Activated naive CD4-positive, alpha-beta T cell treated with anti-CD3 and anti-CD28 coated beads, Interleukin-2, amount 10 ng/mL, durations not matched to agents 7 days and 5 days (primary cell): ENCODE measurements at regions not wholly inside any gene's neighbourhood (a gene's known extent, or its start where the extent isn't known, plus 50 kb on each side); places are given as distances from the start of the nearest gene placed in this dataset.
"Not testable (repeated sequence)": the region's sequence is repeated elsewhere in the genome, so short reads cannot be mapped to it uniquely, and the experiment has no call there.

Source experiments
- CTCF ChIA-PET: fragments of 350-600 bp; sonication (Branson Sonifier 250); formaldehyde crosslinking; loops from one replicate; lab custom pipeline; 2021; ENCODE audit warnings: antibody characterized with exemption; lab: Charles Lee
- DNase-seq: peaks from one replicate; pipeline ENCODE4 v3.0.0-alpha.2; 2020
- H3K27ac Mint-ChIP-seq: one replicate; pipeline ENCODE4 v1.8.0; 2021; ENCODE audit warnings: mild to moderate bottlenecking, moderate library complexity, mixed read lengths
- H3K27me3 Mint-ChIP-seq: one replicate; pipeline ENCODE4 v1.8.0; 2021; ENCODE audit warnings: mild to moderate bottlenecking, mixed read lengths
- H3K36me3 Mint-ChIP-seq: one replicate; pipeline ENCODE4 v1.8.0; 2021; ENCODE audit warnings: mixed read lengths
- H3K4me1 Mint-ChIP-seq: one replicate; pipeline ENCODE4 v1.8.0; 2021; ENCODE audit warnings: mixed read lengths
- H3K4me3 Mint-ChIP-seq: one replicate; pipeline ENCODE4 v1.8.0; 2021; ENCODE audit warnings: mild to moderate bottlenecking, moderate library complexity, mixed read lengths
- H3K9me3 Mint-ChIP-seq: one replicate; pipeline ENCODE4 v1.8.0; 2021; ENCODE audit warnings: mixed read lengths

- H3K27me3 Mint-ChIP-seq = peaks cover 4% of the 10 kb centered on the region
Observed at GRCh38 chr3:193028258-193028657, 110.6 kb upstream of the MB21D2 start.

GRCh38 chr3:193029800-193030199 lies 112.1 kb upstream of the MB21D2 start:
- no peak for DNase-seq
- Mint-ChIP-seq H3K27me3 (peaks cover 7% of the 10 kb centered on the region), H3K27ac (no peak overlapping the region), H3K9me3 (no peaks in the 10 kb centered on the region), H3K36me3 (no peaks in the 10 kb centered on the region), H3K4me3 (no peak overlapping the region), H3K4me1 (peaks cover 8% of the 10 kb centered on the region)
- CTCF ChIA-PET = no interaction called here

More at GRCh38 chr3:193028258-193028657, 110.6 kb upstream of the MB21D2 start:
- CTCF ChIA-PET = no interaction called here
- DNase-seq = no peak
- H3K9me3 Mint-ChIP-seq = no peaks in the 10 kb centered on the region
- no peak overlapping the region for H3K4me3 Mint-ChIP-seq
- H3K27ac Mint-ChIP-seq = no peak overlapping the region
- H3K36me3 Mint-ChIP-seq = no peaks in the 10 kb centered on the region
- H3K4me1 Mint-ChIP-seq = peaks cover 8% of the 10 kb centered on the region

- DNase-seq = no peak
- peaks cover 8% of the 10 kb centered on the region for H3K4me1 Mint-ChIP-seq
- CTCF ChIA-PET = no interaction called here
- H3K4me3 Mint-ChIP-seq = no peak overlapping the region
- H3K36me3 Mint-ChIP-seq = no peaks in the 10 kb centered on the region
- no peak overlapping the region for H3K27ac Mint-ChIP-seq
- H3K27me3 Mint-ChIP-seq = peaks cover 7% of the 10 kb centered on the region
- no peaks in the 10 kb centered on the region for H3K9me3 Mint-ChIP-seq
Observed at GRCh38 chr3:193030276-193030675, 112.6 kb upstream of the MB21D2 start.

- no peak overlapping the region for H3K4me3 Mint-ChIP-seq
- H3K9me3 Mint-ChIP-seq = no peaks in the 10 kb centered on the region
- peaks cover 8% of the 10 kb centered on the region for H3K4me1 Mint-ChIP-seq
- H3K27me3 Mint-ChIP-seq = peaks cover 7% of the 10 kb centered on the region
- no peak overlapping the region for H3K27ac Mint-ChIP-seq
- no peak for DNase-seq
- CTCF ChIA-PET = no interaction called here
- no peaks in the 10 kb centered on the region for H3K36me3 Mint-ChIP-seq
Observed at GRCh38 chr3:193031911-193032310, 114.3 kb upstream of the MB21D2 start.

GRCh38 chr3:193033226-193033780 lies 115.6 kb upstream of the MB21D2 start:
- no peak overlapping the region for H3K27ac Mint-ChIP-seq
- no peak overlapping the region for H3K4me3 Mint-ChIP-seq
- no peak for DNase-seq
- peaks cover 8% of the 10 kb centered on the region for H3K4me1 Mint-ChIP-seq
- no peaks in the 10 kb centered on the region for H3K36me3 Mint-ChIP-seq
- CTCF ChIA-PET = interaction anchor here (0.9 to 1.2 kb wide), 2 partner anchors 8 to 219 kb away, joined by 3 to 4 read pairs; no protein-coding TSS in a partner anchor
- H3K27me3 Mint-ChIP-seq = peaks cover 3% of the 10 kb centered on the region
- no peaks in the 10 kb centered on the region for H3K9me3 Mint-ChIP-seq

- not testable (repeated sequence) for H3K9me3 Mint-ChIP-seq, H3K36me3 Mint-ChIP-seq, H3K27me3 Mint-ChIP-seq, DNase-seq, H3K4me3 Mint-ChIP-seq, H3K27ac Mint-ChIP-seq, H3K4me1 Mint-ChIP-seq
- CTCF ChIA-PET = interaction anchor here (6.9 kb wide), 1 partner anchor 223 kb away, joined by 161 read pairs; no protein-coding TSS in a partner anchor
Observed at GRCh38 chr3:193037828-193038227, 120.2 kb upstream of the MB21D2 start.

GRCh38 chr3:193039058-193039457 lies 121.4 kb upstream of the MB21D2 start:
- CTCF ChIA-PET = interaction anchor here (6.9 kb wide), 1 partner anchor 224 kb away, joined by 161 read pairs; no protein-coding TSS in a partner anchor
- H3K4me1 Mint-ChIP-seq = peaks cover 7% of the 10 kb centered on the region
- H3K27me3 Mint-ChIP-seq = no peaks in the 10 kb centered on the region
- no peak overlapping the region for H3K27ac Mint-ChIP-seq
- DNase-seq = no peak
- H3K9me3 Mint-ChIP-seq = no peaks in the 10 kb centered on the region
- no peak overlapping the region for H3K4me3 Mint-ChIP-seq
- H3K36me3 Mint-ChIP-seq = no peaks in the 10 kb centered on the region

- peaks cover 7% of the 10 kb centered on the region for H3K4me1 Mint-ChIP-seq
- H3K36me3 Mint-ChIP-seq = no peaks in the 10 kb centered on the region
- CTCF ChIA-PET = interaction anchor here (0.7 to 6.9 kb wide), 17 partner anchors 8 to 539 kb away, joined by 3 to 161 read pairs (median 3); no protein-coding TSS in a partner anchor
- no peak for DNase-seq
- H3K9me3 Mint-ChIP-seq = no peaks in the 10 kb centered on the region
- no peaks in the 10 kb centered on the region for H3K27me3 Mint-ChIP-seq
- no peak overlapping the region for H3K27ac Mint-ChIP-seq
- H3K4me3 Mint-ChIP-seq = no peak overlapping the region
Observed at GRCh38 chr3:193040836-193041672, 123.4 kb upstream of the MB21D2 start.

- Mint-ChIP-seq H3K36me3 (no peaks in the 10 kb centered on the region), H3K27ac (no peak overlapping the region), H3K27me3 (peaks cover under 1% of the 10 kb centered on the region), H3K9me3 (no peaks in the 10 kb centered on the region), H3K4me1 (no peaks in the 10 kb centered on the region), H3K4me3 (no peak overlapping the region)
- CTCF ChIA-PET = interaction anchor here (1.0 kb wide), 1 partner anchor 234 kb away, joined by 3 read pairs; no protein-coding TSS in a partner anchor
- DNase-seq = no peak
Observed at GRCh38 chr3:193046371-193046770, 128.7 kb upstream of the MB21D2 start.

GRCh38 chr3:193047461-193047860 lies 129.8 kb upstream of the MB21D2 start:
- CTCF ChIA-PET, H3K36me3 Mint-ChIP-seq, H3K27ac Mint-ChIP-seq, H3K27me3 Mint-ChIP-seq, DNase-seq, H3K4me3 Mint-ChIP-seq, H3K9me3 Mint-ChIP-seq, H3K4me1 Mint-ChIP-seq: not testable (repeated sequence)

GRCh38 chr3:193048127-193048526 lies 130.5 kb upstream of the MB21D2 start:
- peaks cover 4% of the 10 kb centered on the region for H3K27me3 Mint-ChIP-seq
- H3K27ac Mint-ChIP-seq = no peak overlapping the region
- CTCF ChIA-PET = interaction anchor here (0.6 kb wide), 1 partner anchor 212 kb away, joined by 3 read pairs; no protein-coding TSS in a partner anchor
- no peaks in the 10 kb centered on the region for H3K9me3 Mint-ChIP-seq
- H3K4me1 Mint-ChIP-seq = no peaks in the 10 kb centered on the region
- no peak overlapping the region for H3K4me3 Mint-ChIP-seq
- no peaks in the 10 kb centered on the region for H3K36me3 Mint-ChIP-seq
- DNase-seq = no peak

- Mint-ChIP-seq H3K4me1 (no peaks in the 10 kb centered on the region), H3K4me3 (no peak overlapping the region), H3K27ac (no peak overlapping the region), H3K9me3 (no peaks in the 10 kb centered on the region), H3K36me3 (no peaks in the 10 kb centered on the region), H3K27me3 (peaks cover 4% of the 10 kb centered on the region)
- CTCF ChIA-PET = no interaction called here
- DNase-seq = no peak
Observed at GRCh38 chr3:193049935-193050334, 132.3 kb upstream of the MB21D2 start.

- Mint-ChIP-seq H3K27ac (no peak overlapping the region), H3K9me3 (no peaks in the 10 kb centered on the region), H3K4me3 (no peak overlapping the region), H3K4me1 (no peaks in the 10 kb centered on the region), H3K27me3 (peaks cover 4% of the 10 kb centered on the region), H3K36me3 (no peaks in the 10 kb centered on the region)
- DNase-seq = no peak
- CTCF ChIA-PET = no interaction called here
Observed at GRCh38 chr3:193051314-193051713, 133.7 kb upstream of the MB21D2 start.

GRCh38 chr3:193052354-193053045 lies 134.8 kb upstream of the MB21D2 start:
- peaks cover 4% of the 10 kb centered on the region for H3K27me3 Mint-ChIP-seq
- no peak overlapping the region for H3K4me3 Mint-ChIP-seq
- no peaks in the 10 kb centered on the region for H3K36me3 Mint-ChIP-seq
- H3K4me1 Mint-ChIP-seq = no peaks in the 10 kb centered on the region
- CTCF ChIA-PET = interaction anchor here (0.6 to 1.0 kb wide), 2 partner anchors 11 to 517 kb away, joined by 3 to 5 read pairs; no protein-coding TSS in a partner anchor
- no peak overlapping the region for H3K27ac Mint-ChIP-seq
- no peaks in the 10 kb centered on the region for H3K9me3 Mint-ChIP-seq
- DNase-seq = no peak
